ENCODE measurements at regions not wholly inside any gene's neighbourhood (a gene's known extent, or its start where the extent isn't known, plus 50 kb on each side); places are given as distances from the start of the nearest gene placed in this dataset.

DNA sequence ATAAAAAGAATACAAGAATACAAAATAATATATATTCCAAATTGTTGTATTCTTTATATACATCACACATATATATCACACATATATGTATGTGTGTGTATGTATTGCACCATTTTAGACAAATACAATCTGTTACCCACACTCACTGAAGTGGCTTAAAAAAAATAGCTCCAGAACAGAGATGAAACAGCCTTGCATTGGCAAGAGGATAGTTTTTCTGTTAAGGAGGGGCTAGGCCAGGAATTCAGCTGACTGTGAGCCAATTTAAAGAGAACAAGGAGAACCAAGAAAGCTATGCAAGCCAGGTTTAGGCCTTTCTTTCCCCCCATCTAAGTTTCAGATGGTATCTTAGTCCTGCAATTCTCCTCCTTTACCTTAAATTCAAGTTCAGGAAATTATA lies 257.5 kb downstream of the MZT1 start:
- no peak for ATAC-seq (ENCODE audit: low read depth)
- Histone ChIP-seq H3K27me3 (ENCODE audit: insufficient read depth, poor library complexity, severe bottlenecking) (no peaks in the 10 kb centered on the region), H3K36me3 (ENCODE audit: low read depth) (no peaks in the 10 kb centered on the region), H3K27ac (ENCODE audit: poor library complexity, severe bottlenecking) (no peak overlapping the region), H3K9me3 (ENCODE audit: severe bottlenecking) (no peaks in the 10 kb centered on the region), H3K4me1 (ENCODE audit: insufficient read depth, poor library complexity, severe bottlenecking) (no peaks in the 10 kb centered on the region), H3K4me3 (ENCODE audit: severe bottlenecking) (no peak overlapping the region)
- DNase-seq (ENCODE audit: low spot score) = no peak
- TF ChIP-seq, protein P1, sequence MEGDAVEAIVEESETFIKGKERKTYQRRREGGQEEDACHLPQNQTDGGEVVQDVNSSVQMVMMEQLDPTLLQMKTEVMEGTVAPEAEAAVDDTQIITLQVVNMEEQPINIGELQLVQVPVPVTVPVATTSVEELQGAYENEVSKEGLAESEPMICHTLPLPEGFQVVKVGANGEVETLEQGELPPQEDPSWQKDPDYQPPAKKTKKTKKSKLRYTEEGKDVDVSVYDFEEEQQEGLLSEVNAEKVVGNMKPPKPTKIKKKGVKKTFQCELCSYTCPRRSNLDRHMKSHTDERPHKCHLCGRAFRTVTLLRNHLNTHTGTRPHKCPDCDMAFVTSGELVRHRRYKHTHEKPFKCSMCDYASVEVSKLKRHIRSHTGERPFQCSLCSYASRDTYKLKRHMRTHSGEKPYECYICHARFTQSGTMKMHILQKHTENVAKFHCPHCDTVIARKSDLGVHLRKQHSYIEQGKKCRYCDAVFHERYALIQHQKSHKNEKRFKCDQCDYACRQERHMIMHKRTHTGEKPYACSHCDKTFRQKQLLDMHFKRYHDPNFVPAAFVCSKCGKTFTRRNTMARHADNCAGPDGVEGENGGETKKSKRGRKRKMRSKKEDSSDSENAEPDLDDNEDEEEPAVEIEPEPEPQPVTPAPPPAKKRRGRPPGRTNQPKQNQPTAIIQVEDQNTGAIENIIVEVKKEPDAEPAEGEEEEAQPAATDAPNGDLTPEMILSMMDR (IDR thresholded peaks at IDR 0.05; ENCODE audit: poor library complexity, severe bottlenecking) = no peak

GRCh38 chr13:72463561-72463960 lies 263.9 kb downstream of the MZT1 start:
- ATAC-seq (ENCODE audit: low read depth) (no peak), DNase-seq (ENCODE audit: low spot score) (no peak)
- Histone ChIP-seq H3K27me3 (ENCODE audit: insufficient read depth, poor library complexity, severe bottlenecking) (no peaks in the 10 kb centered on the region), H3K27ac (ENCODE audit: poor library complexity, severe bottlenecking) (no peak overlapping the region), H3K4me1 (ENCODE audit: insufficient read depth, poor library complexity, severe bottlenecking) (no peaks in the 10 kb centered on the region), H3K9me3 (ENCODE audit: severe bottlenecking) (no peaks in the 10 kb centered on the region), H3K36me3 (ENCODE audit: low read depth) (no peaks in the 10 kb centered on the region), H3K4me3 (ENCODE audit: severe bottlenecking) (no peak overlapping the region)
- TF ChIP-seq, protein P1 (IDR thresholded peaks at IDR 0.05; ENCODE audit: poor library complexity, severe bottlenecking) = no peak

DNA sequence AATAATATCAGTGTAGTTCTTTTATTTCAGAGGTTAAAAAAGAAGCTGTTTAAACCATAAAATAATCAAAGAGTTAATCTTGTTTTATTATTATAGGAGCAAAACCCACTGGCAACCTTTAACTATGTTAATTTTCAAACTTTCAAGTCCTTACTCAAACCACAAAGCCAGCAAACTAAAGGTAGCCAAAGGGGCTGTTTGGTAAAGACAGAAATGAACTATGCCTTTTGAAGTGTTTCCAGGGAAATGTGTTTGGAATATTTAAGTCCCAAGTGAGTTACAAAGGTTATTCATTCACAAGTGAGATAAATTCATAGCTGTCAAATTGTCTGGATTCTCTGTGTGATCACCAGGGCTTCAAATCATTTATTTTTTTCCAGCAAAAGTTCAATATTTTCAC lies 264.7 kb downstream of the MZT1 start:
- no peak for ATAC-seq (ENCODE audit: low read depth)
- Histone ChIP-seq H3K9me3 (ENCODE audit: severe bottlenecking) (no peaks in the 10 kb centered on the region), H3K4me3 (ENCODE audit: severe bottlenecking) (no peak overlapping the region), H3K36me3 (ENCODE audit: low read depth) (no peaks in the 10 kb centered on the region), H3K27ac (ENCODE audit: poor library complexity, severe bottlenecking) (no peak overlapping the region), H3K27me3 (ENCODE audit: insufficient read depth, poor library complexity, severe bottlenecking) (no peaks in the 10 kb centered on the region), H3K4me1 (ENCODE audit: insufficient read depth, poor library complexity, severe bottlenecking) (no peaks in the 10 kb centered on the region)
- TF ChIP-seq, protein P1 (IDR thresholded peaks at IDR 0.05; ENCODE audit: poor library complexity, severe bottlenecking) = no peak
- DNase-seq (ENCODE audit: low spot score) = no peak

DNA sequence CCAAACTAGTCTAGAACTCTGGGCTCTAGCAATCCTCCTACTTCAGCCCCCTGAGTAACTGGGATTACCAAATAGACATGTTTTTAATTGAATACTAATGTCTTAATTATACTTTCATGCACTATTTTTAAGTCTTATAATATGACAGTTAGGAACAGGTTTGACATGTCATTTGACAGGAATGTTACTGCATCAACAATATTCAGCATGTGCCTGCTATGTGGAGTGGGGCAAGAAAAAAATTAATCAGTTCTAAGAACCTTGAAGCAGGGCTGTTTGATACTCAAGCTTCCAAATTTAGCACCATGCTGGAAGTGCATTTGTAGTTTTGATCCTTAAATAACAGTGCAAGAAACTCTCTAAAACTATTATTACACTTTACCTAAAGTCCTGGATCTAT lies 265.3 kb downstream of the MZT1 start:
- Histone ChIP-seq H3K36me3 (ENCODE audit: low read depth) (no peaks in the 10 kb centered on the region), H3K4me3 (ENCODE audit: severe bottlenecking) (no peak overlapping the region), H3K27ac (ENCODE audit: poor library complexity, severe bottlenecking) (no peak overlapping the region), H3K4me1 (ENCODE audit: insufficient read depth, poor library complexity, severe bottlenecking) (no peaks in the 10 kb centered on the region), H3K9me3 (ENCODE audit: severe bottlenecking) (no peaks in the 10 kb centered on the region), H3K27me3 (ENCODE audit: insufficient read depth, poor library complexity, severe bottlenecking) (no peaks in the 10 kb centered on the region)
- DNase-seq (ENCODE audit: low spot score) = no peak
- TF ChIP-seq, protein P1 (IDR thresholded peaks at IDR 0.05; ENCODE audit: poor library complexity, severe bottlenecking) = no peak
- ATAC-seq (ENCODE audit: low read depth) = no peak

DNA sequence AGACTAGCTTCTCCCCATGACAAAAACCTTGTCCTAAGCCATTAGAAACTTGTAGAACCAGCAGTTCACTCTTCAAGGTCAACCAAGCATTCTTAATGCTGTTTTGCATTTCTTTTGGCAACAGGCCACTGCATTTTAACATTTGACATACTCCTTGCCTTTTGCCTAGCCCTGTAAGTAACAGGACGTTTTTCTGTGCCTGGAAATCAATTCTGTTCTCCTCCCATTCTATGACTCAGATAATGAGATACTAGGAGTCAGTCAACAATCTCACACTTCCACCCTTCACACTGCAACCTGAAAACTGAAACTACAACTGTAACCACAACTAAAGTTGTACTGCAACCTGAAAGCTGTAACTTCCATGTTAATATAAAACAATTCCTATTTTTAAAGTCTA lies 268.7 kb downstream of the MZT1 start:
- Histone ChIP-seq H3K27ac (ENCODE audit: poor library complexity, severe bottlenecking) (no peak overlapping the region), H3K36me3 (ENCODE audit: low read depth) (no peaks in the 10 kb centered on the region), H3K9me3 (ENCODE audit: severe bottlenecking) (no peaks in the 10 kb centered on the region), H3K27me3 (ENCODE audit: insufficient read depth, poor library complexity, severe bottlenecking) (no peaks in the 10 kb centered on the region), H3K4me1 (ENCODE audit: insufficient read depth, poor library complexity, severe bottlenecking) (no peaks in the 10 kb centered on the region), H3K4me3 (ENCODE audit: severe bottlenecking) (no peak overlapping the region)
- DNase-seq (ENCODE audit: low spot score) (no peak), ATAC-seq (ENCODE audit: low read depth) (no peak)
- TF ChIP-seq, protein P1 (IDR thresholded peaks at IDR 0.05; ENCODE audit: poor library complexity, severe bottlenecking) = no peak
